GM12873 (cell line): ENCODE measurements at regions not wholly inside any gene's neighbourhood (a gene's known extent, or its start where the extent isn't known, plus 50 kb on each side); places are given as distances from the start of the nearest gene placed in this dataset.

Experiments
- TF ChIP-seq, protein P1 (sequence below): IDR thresholded peaks from 2 replicates; pipeline ENCODE4 v1.5.1; 2012; ENCODE audit warnings: low read depth, mild to moderate bottlenecking, moderate library complexity, low read length, control low read depth; ENCODE audit not compliant: insufficient read depth; ENCODE audit errors: missing control alignments

- TF ChIP-seq, protein P1, sequence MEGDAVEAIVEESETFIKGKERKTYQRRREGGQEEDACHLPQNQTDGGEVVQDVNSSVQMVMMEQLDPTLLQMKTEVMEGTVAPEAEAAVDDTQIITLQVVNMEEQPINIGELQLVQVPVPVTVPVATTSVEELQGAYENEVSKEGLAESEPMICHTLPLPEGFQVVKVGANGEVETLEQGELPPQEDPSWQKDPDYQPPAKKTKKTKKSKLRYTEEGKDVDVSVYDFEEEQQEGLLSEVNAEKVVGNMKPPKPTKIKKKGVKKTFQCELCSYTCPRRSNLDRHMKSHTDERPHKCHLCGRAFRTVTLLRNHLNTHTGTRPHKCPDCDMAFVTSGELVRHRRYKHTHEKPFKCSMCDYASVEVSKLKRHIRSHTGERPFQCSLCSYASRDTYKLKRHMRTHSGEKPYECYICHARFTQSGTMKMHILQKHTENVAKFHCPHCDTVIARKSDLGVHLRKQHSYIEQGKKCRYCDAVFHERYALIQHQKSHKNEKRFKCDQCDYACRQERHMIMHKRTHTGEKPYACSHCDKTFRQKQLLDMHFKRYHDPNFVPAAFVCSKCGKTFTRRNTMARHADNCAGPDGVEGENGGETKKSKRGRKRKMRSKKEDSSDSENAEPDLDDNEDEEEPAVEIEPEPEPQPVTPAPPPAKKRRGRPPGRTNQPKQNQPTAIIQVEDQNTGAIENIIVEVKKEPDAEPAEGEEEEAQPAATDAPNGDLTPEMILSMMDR, result no peak
These were observed 588.7 kb downstream of the CPS1 start for GRCh38 chr2:211144974-211145665.

DNA sequence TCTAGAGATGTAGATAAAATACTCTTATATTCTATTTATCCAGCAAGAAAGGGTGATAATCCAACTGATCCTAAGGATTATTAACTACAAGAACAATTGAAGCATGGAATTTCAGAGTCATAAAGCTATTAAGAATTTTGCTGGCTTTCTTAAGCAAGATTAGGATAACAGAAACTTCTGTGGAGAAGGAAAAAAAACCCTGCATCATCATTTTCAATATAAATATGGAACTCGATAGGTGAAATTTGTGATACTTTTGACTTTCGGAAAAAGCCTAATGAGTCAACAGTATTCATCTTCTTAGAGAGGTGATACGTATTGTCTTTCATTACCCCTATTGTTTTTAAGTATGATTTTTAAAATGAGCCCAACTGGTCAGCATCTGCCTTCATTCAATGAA is 593.3 kb downstream of the CPS1 start:
- TF ChIP-seq, protein P1, result no peak

DNA sequence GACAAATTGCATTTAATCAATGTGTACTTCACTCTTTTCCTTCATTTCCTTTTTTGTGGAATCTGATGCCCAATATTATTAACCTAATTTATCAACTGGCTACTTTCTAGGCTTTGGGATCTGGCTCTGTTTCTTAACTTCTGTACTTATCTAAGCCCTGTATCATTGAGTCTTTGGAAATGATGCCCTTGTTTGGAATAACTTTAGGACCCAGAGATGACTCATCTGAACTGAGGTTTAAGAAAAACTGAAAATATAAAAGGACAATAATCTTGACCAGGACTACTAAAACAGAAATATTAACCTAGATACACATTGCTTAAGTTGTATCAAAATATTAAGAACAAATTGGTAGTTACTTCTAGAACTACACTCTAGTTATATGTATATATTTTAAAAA is 600.8 kb downstream of the CPS1 start:
- TF ChIP-seq, protein P1, result no peak

- TF ChIP-seq, protein P1, result peak; percentile 87
These were observed 601.6 kb downstream of the CPS1 start for GRCh38 chr2:211157856-211158463.

- TF ChIP-seq, protein P1, result no peak
These were observed 603.6 kb downstream of the CPS1 start for GRCh38 chr2:211159972-211160371.

GRCh38 chr2:211161236-211161635 is 604.8 kb downstream of the CPS1 start:
- TF ChIP-seq, protein P1, result no peak

DNA sequence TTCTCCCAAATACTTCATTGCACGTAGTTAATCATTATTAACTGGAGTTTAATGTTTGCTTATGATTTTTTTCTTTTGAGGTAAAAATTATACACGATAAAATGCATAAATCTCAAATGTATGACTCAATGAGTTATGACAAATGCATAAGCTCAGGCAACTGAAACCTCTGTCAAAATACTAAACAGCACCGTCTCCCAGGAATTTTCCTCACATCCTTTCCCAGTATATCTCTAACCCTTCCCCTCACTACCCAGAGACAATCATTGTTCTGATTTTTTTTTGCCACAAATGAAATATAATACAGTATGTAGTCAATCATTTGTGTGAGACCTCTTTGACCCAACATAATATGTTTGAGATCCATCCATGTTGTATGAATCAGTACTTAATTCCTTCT is 606.5 kb downstream of the CPS1 start:
- TF ChIP-seq, protein P1, result no peak
